ENCODE measurements at regions not wholly inside any gene's neighbourhood (a gene's known extent, or its start where the extent isn't known, plus 50 kb on each side); places are given as distances from the start of the nearest gene placed in this dataset.

GRCh38 chr3:177426106-177426877, 229.0 kb upstream of the TBL1XR1 start:
- TF ChIP-seq CTCF (IDR thresholded peaks at IDR 0.05; ENCODE audit: low read depth, low read length, missing control alignments): no peak
- no peak for DNase-seq (ENCODE audit: low read depth)
- H3K4me3 ChIP-seq (ENCODE audit: low read depth, low read length): no peak overlapping the region

GRCh38 chr3:177426878-177427495, 229.7 kb upstream of the TBL1XR1 start:
- no peak for TF ChIP-seq CTCF (IDR thresholded peaks at IDR 0.05; ENCODE audit: low read depth, low read length, missing control alignments)
- H3K4me3 ChIP-seq (ENCODE audit: low read depth, low read length): no peak overlapping the region
- DNase-seq (ENCODE audit: low read depth): peak; percentile 87

- H3K4me3 ChIP-seq (ENCODE audit: low read depth, low read length): no peak overlapping the region
- TF ChIP-seq CTCF (IDR thresholded peaks at IDR 0.05; ENCODE audit: low read depth, low read length, missing control alignments): no peak
- DNase-seq (ENCODE audit: low read depth): no peak
These were observed 230.3 kb upstream of the TBL1XR1 start for GRCh38 chr3:177427540-177427939.

GRCh38 chr3:177429079-177429478, 231.8 kb upstream of the TBL1XR1 start:
- no peak overlapping the region for H3K4me3 ChIP-seq (ENCODE audit: low read depth, low read length)
- TF ChIP-seq CTCF (IDR thresholded peaks at IDR 0.05; ENCODE audit: low read depth, low read length, missing control alignments): no peak
- DNase-seq (ENCODE audit: low read depth): no peak

GRCh38 chr3:177429771-177430170, 232.5 kb upstream of the TBL1XR1 start:
- H3K4me3 ChIP-seq (ENCODE audit: low read depth, low read length): no peak overlapping the region
- no peak for TF ChIP-seq CTCF (IDR thresholded peaks at IDR 0.05; ENCODE audit: low read depth, low read length, missing control alignments)
- DNase-seq (ENCODE audit: low read depth): no peak

- H3K4me3 ChIP-seq (ENCODE audit: low read depth, low read length): no peak overlapping the region
- DNase-seq (ENCODE audit: low read depth): no peak
- no peak for TF ChIP-seq CTCF (IDR thresholded peaks at IDR 0.05; ENCODE audit: low read depth, low read length, missing control alignments)
These were observed 233.4 kb upstream of the TBL1XR1 start for GRCh38 chr3:177430653-177431052.

Data from GM12864 (cell line).